K562 (cell line): ENCODE measurements at regions not wholly inside any gene's neighbourhood (a gene's known extent, or its start where the extent isn't known, plus 50 kb on each side); places are given as distances from the start of the nearest gene placed in this dataset.

ENCODE experiments used
- ATAC-seq: fragments of 200-7000 bp; cut with Tn5 transposase; 3 replicates; pipeline ENCODE4 v1.9.1; 2020; ENCODE audit warnings: moderate library complexity
- BruUV-seq: library from RNA; stranded (reverse); fragments of 400-500 nt; replicated peaks from 2 replicates; lab custom pipeline; 2021; lab: Mats Ljungman, UMichigan
- CTCF ChIA-PET: fragments of 300-600 bp; formaldehyde crosslinking; extraction: SDS; loops from one replicate; lab custom pipeline; 2021; ENCODE audit warnings: low intra/inter-chr PET ratio; lab: Yijun Ruan, JAX
- POLR2A ChIA-PET: fragments of 300-600, 350-650 bp; sonication (Branson Sonifier 250); formaldehyde crosslinking; extraction: SDS; loops from one replicate; lab custom pipeline; 2021; ENCODE audit warnings: antibody characterized with exemption, inconsistent platforms; lab: Yijun Ruan, JAX
- DNase-seq, 4 experiments: peaks; one replicate each; pipeline versions ENCODE4 v3.0.0 to v3.0.0-alpha.2; 2011 to 2018; ENCODE audit warnings: low spot score in 3 of 4, mixed read lengths in 3 of 4; ENCODE audit errors: extremely low read depth in 1 of 4
- FAIRE-seq: peaks from 2 replicates; lab custom pipeline; 2011; peaks lifted over from hg19 to GRCh38; lab: Jason Lieb, UNC
- H2AFZ ChIP-seq: 2 replicates; pipeline ENCODE4 v1.6.0; 2011; ENCODE audit warnings: low read depth, low read length, control low read depth, inconsistent platforms
- H3K27ac ChIP-seq: fragments of 200-600 bp; 3 replicates; pipeline ENCODE4 v1.8.0; 2011; ENCODE audit warnings: low read depth, mild to moderate bottlenecking, control low read depth, inconsistent platforms, low read length, moderate library complexity, mixed read lengths; ENCODE audit errors: extremely low read depth
- H3K27me3 ChIP-seq, 2 experiments: fragments of 300-600 bp in 1 of 2; 2 replicates in 1 of 2; 3 replicates in 1 of 2; pipeline versions ENCODE4 v1.6.0 to v1.8.0; 2011; ENCODE audit warnings: inconsistent platforms in 2 of 2, low read length in 2 of 2, mild to moderate bottlenecking in 1 of 2, mixed read lengths in 1 of 2, moderate library complexity in 1 of 2; ENCODE audit not compliant: control insufficient read depth in 2 of 2, insufficient read depth in 2 of 2
- H3K36me3 ChIP-seq: fragments of 300-600 bp; 3 replicates; pipeline ENCODE4 v1.8.0; 2011; ENCODE audit warnings: mild to moderate bottlenecking, low read length, inconsistent platforms; ENCODE audit not compliant: control insufficient read depth, insufficient read depth
- H3K4me1 ChIP-seq, 2 experiments: fragments of 200-600 bp in 1 of 2; replicated peaks in 1 of 2; 2 replicates in 1 of 2; 3 replicates in 1 of 2; pipeline versions ENCODE4 v1.5.1 to v1.8.0; 2011; ENCODE audit warnings: inconsistent platforms in 2 of 2, low read length in 2 of 2, mild to moderate bottlenecking in 1 of 2, mixed read lengths in 1 of 2, moderate library complexity in 1 of 2; ENCODE audit not compliant: control insufficient read depth in 2 of 2, insufficient read depth in 2 of 2
- H3K4me2 ChIP-seq: 2 replicates; pipeline ENCODE4 v1.6.1; 2011; ENCODE audit warnings: low read length, control low read depth, inconsistent platforms, mixed read lengths; ENCODE audit not compliant: insufficient read depth
- H3K4me3 ChIP-seq: fragments of 200-600 bp; sonication (generic), shearing (Covaris generic); 2 replicates; pipeline ENCODE4 v1.5.1; 2016; ENCODE audit warnings: control low read depth, inconsistent platforms
- H3K79me2 ChIP-seq: fragments of 200-600 bp; 3 replicates; pipeline ENCODE4 v1.8.0; 2011; ENCODE audit warnings: low read length, inconsistent platforms; ENCODE audit not compliant: control insufficient read depth, insufficient read depth
- H3K9ac ChIP-seq, 2 experiments: 2 replicates each; pipeline versions ENCODE4 v1.6.0 to v1.6.1; 2011; ENCODE audit warnings: low read depth in 2 of 2, low read length in 2 of 2, control low read depth in 1 of 2, inconsistent platforms in 1 of 2, mild to moderate bottlenecking in 1 of 2, mixed read lengths in 1 of 2; ENCODE audit not compliant: insufficient read depth in 1 of 2
- H3K9me1 ChIP-seq: one replicate; pipeline ENCODE4 v1.6.0; 2011; ENCODE audit warnings: inconsistent platforms, mild to moderate bottlenecking, low read length, moderate library complexity; ENCODE audit not compliant: control insufficient read depth, insufficient read depth
- H3K9me3 ChIP-seq: replicated peaks from 2 replicates; pipeline ENCODE4 v1.5.1; 2011; ENCODE audit warnings: low read depth, low read length, inconsistent platforms; ENCODE audit not compliant: control insufficient read depth, insufficient read depth
- H4K20me1 ChIP-seq: replicated peaks from 2 replicates; pipeline ENCODE4 v1.6.1; 2011; ENCODE audit warnings: low read length, inconsistent platforms, mixed read lengths; ENCODE audit not compliant: control insufficient read depth, insufficient read depth
- ATF7 ChIP-seq: fragments of 450-650 bp; IDR thresholded peaks from 2 replicates; pipeline ENCODE4 v1.7.1; 2014; ENCODE audit warnings: mild to moderate bottlenecking, moderate library complexity
- CEBPG ChIP-seq, 3 experiments: fragments of 200-800 bp in 1 of 3; sonication (Bioruptor generic) in 1 of 3; sonication (generic) in 1 of 3; formaldehyde crosslinking in 1 of 3; IDR thresholded peaks in 2 of 3; conservative IDR thresholded peaks in 1 of 3; 2 replicates each; pipeline versions ENCODE4 v1.6.1 to v1.8.0; 2016 to 2022; ENCODE audit warnings: missing compliant biosample characterization in 2 of 3, missing genetic modification characterization in 2 of 3, mild to moderate bottlenecking in 1 of 3, missing genetic modification reagents in 1 of 3
- CXXC5 ChIP-seq: fragments of 250-450 bp; sonication (Bioruptor Pico); IDR thresholded peaks from 2 replicates; pipeline ENCODE4 v1.8.0; 2022; ENCODE audit warnings: inconsistent platforms, mild to moderate bottlenecking, moderate library complexity
- GATA2 ChIP-seq: sonication (generic); formaldehyde crosslinking; IDR thresholded peaks from 2 replicates; pipeline ENCODE4 v1.4.0; 2020; ENCODE audit warnings: mild to moderate bottlenecking, missing genetic modification reagents
- GTF2A2 ChIP-seq: IDR thresholded peaks from 2 replicates; pipeline ENCODE4 v1.6.1; 2016; ENCODE audit warnings: mild to moderate bottlenecking, missing genetic modification characterization, missing compliant biosample characterization
- KHSRP ChIP-seq: fragments of 450-650 bp; IDR thresholded peaks from 2 replicates; pipeline ENCODE4 v1.6.1; 2017
- KLF1 ChIP-seq: fragments of 450-650 bp; IDR thresholded peaks from 2 replicates; pipeline ENCODE4 v1.6.1; 2016; ENCODE audit warnings: missing genetic modification characterization, missing compliant biosample characterization
- MNT ChIP-seq, 2 experiments: fragments of 450-650 bp; conservative IDR thresholded peaks; 2 replicates each; pipeline ENCODE4 v1.6.1; 2017; ENCODE audit warnings: mild to moderate bottlenecking in 2 of 2, moderate library complexity in 2 of 2
- MYC ChIP-seq, 2 experiments: fragments of 250-450 bp in 1 of 2; sonication (Bioruptor Pico) in 1 of 2; IDR thresholded peaks; 2 replicates each; pipeline versions ENCODE4 v1.5.1 to v1.6.1; 2012 to 2021; ENCODE audit warnings: low read depth in 2 of 2, borderline replicate concordance in 1 of 2, improper control_type of control experiment in 1 of 2, low read length in 1 of 2, mild to moderate bottlenecking in 1 of 2, moderate library complexity in 1 of 2
- PHTF2 ChIP-seq: fragments of 250-450 bp; sonication (Bioruptor Pico); IDR thresholded peaks from 2 replicates; pipeline ENCODE4 v1.5.0; 2021; ENCODE audit warnings: mild to moderate bottlenecking
- ZFP1 ChIP-seq: fragments of 450-650 bp; formaldehyde crosslinking; IDR thresholded peaks from 2 replicates; pipeline ENCODE4 v1.4.0; 2020; ENCODE audit warnings: mild to moderate bottlenecking, mixed read lengths
- ZNF436 ChIP-seq: fragments of 250-450, 450-650 bp; sonication (Bioruptor Pico); formaldehyde crosslinking; IDR thresholded peaks from 2 replicates; pipeline ENCODE4 v1.7.0; 2020; ENCODE audit warnings: mild to moderate bottlenecking
- ZNF511 ChIP-seq: sonication (generic); formaldehyde crosslinking; IDR thresholded peaks from 2 replicates; pipeline ENCODE4 v1.8.0; 2022; ENCODE audit warnings: mild to moderate bottlenecking, missing genetic modification reagents
- ZNF695 ChIP-seq: fragments of 450-650 bp; formaldehyde crosslinking; IDR thresholded peaks from 2 replicates; pipeline ENCODE4 v1.4.0; 2020; ENCODE audit warnings: mild to moderate bottlenecking, moderate library complexity
- ZSCAN29 ChIP-seq: fragments of 450-650 bp; IDR thresholded peaks from 2 replicates; pipeline ENCODE4 v1.6.1; 2017
- WGBS: fragments of 100-300 bp; shearing (Covaris generic); methylation state at CpG from one replicate; pipeline ENCODE4 v1.1.6; 2016; ENCODE audit warnings: low coverage, mixed read lengths; ENCODE audit not compliant: insufficient coverage; ENCODE audit errors: missing lambda C conversion rate; 5-methylcytosine and 5-hydroxymethylcytosine counted together
- in situ Hi-C: fragments of 300-500 bp; cut with MboI; formaldehyde crosslinking; loops from 4 replicates; pipeline ENCODE4 v1.15.0; 2018; ENCODE audit warnings: inconsistent platforms, mixed read lengths
- intact Hi-C: fragments of 100-400 bp; cut with micrococcal nuclease; formaldehyde crosslinking; loops from 2 replicates; pipeline ENCODE4 v1.14.2; 2022
- TF ChIP-seq, protein P1 (sequence below): sonication (generic); formaldehyde crosslinking; IDR thresholded peaks from 2 replicates; pipeline ENCODE4 v1.8.1; 2022; ENCODE audit warnings: missing genetic modification reagents
- TF ChIP-seq, protein P2 (sequence below), 2 experiments: fragments of 450-650 bp in 1 of 2; sonication (generic) in 1 of 2; formaldehyde crosslinking in 1 of 2; IDR thresholded peaks in 1 of 2; conservative IDR thresholded peaks in 1 of 2; 2 replicates each; pipeline versions ENCODE4 v1.6.1 to v1.8.1; 2016 to 2023; ENCODE audit warnings: mild to moderate bottlenecking in 2 of 2, moderate library complexity in 2 of 2, inconsistent platforms in 1 of 2, missing genetic modification reagents in 1 of 2
- TF ChIP-seq, protein P3 (sequence below): fragments of 250-450 bp; sonication (Bioruptor Pico); IDR thresholded peaks from 2 replicates; pipeline ENCODE4 v1.5.0; 2020; ENCODE audit warnings: mild to moderate bottlenecking

DNA sequence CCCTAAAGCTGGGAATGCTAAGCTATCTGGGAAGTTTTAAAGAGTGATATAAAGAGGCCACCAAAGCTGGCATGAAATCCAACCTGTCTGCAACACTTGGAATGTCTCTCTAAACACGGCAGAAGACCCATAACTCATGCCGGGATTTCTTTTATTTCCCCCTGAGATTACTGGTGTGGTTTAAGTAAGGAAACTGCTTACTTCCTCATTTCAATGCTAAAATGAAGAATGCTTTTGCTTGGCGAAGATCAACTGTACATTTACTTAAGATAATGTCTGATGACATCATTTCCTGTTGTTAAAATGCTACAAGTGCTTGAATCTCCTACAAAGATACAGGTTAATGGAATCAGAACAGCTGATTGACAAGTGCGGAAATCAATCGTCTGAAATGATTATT, 353.8 kb upstream of the SALL3 start:
- FAIRE-seq (no peak), DNase-seq (no peak), ATAC-seq (no peak)
- Histone ChIP-seq H4K20me1 (no peaks in the 10 kb centered on the region), H3K27me3 (peaks cover 0 to 22% of the 10 kb centered on the region in 2 experiments; a peak in 2 of 5 replicates), H3K9me3 (no peaks in the 10 kb centered on the region), H3K4me1 (no peaks in the 10 kb centered on the region), H3K79me2 (no peaks in the 10 kb centered on the region), H2AFZ (no peak overlapping the region), H3K9me1 (no peaks in the 10 kb centered on the region), H3K4me3 (no peak overlapping the region), H3K4me2 (no peak overlapping the region), H3K36me3 (no peaks in the 10 kb centered on the region), H3K9ac (no peak overlapping the region), H3K27ac (no peak overlapping the region)
- ChIA-PET CTCF (no interaction called here), POLR2A (no interaction called here)
- WGBS: 1% methylated on average over 5 of the region's 5 CpGs
- in situ Hi-C loops: no loop called here
- intact Hi-C loops: no loop called here
- no TSS peak for BruUV-seq
- TF ChIP-seq ZNF695 (CRISPR knock-in tag): no peak
- TF ChIP-seq, protein P1, sequence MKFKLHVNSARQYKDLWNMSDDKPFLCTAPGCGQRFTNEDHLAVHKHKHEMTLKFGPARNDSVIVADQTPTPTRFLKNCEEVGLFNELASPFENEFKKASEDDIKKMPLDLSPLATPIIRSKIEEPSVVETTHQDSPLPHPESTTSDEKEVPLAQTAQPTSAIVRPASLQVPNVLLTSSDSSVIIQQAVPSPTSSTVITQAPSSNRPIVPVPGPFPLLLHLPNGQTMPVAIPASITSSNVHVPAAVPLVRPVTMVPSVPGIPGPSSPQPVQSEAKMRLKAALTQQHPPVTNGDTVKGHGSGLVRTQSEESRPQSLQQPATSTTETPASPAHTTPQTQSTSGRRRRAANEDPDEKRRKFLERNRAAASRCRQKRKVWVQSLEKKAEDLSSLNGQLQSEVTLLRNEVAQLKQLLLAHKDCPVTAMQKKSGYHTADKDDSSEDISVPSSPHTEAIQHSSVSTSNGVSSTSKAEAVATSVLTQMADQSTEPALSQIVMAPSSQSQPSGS (CRISPR knock-in tag): no peak
- no peak for TF ChIP-seq ZNF511 (CRISPR knock-in tag)
- no peak for TF ChIP-seq MNT (conservative IDR thresholded peaks at IDR 0.05)
- TF ChIP-seq, protein P2, sequence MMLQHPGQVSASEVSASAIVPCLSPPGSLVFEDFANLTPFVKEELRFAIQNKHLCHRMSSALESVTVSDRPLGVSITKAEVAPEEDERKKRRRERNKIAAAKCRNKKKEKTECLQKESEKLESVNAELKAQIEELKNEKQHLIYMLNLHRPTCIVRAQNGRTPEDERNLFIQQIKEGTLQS (IDR thresholded peaks at IDR 0.05): peak; percentile 26
- TF ChIP-seq, protein P2 (CRISPR knock-in tag; conservative IDR thresholded peaks at IDR 0.05): no peak
- TF ChIP-seq ZFP1 (CRISPR knock-in tag): no peak
- TF ChIP-seq CEBPG (CRISPR knock-in tag; IDR thresholded peaks at IDR 0.05): no peak
- TF ChIP-seq CEBPG (tag; conservative IDR thresholded peaks at IDR 0.05 in 1 of 2, IDR thresholded peaks at IDR 0.05 in 1 of 2): no peak
- TF ChIP-seq ATF7: peak; percentile 35; the same call in 1 of the 2 replicates
- TF ChIP-seq KLF1: no peak
- no peak for TF ChIP-seq GATA2
- TF ChIP-seq MYC (IDR thresholded peaks at IDR 0.05; ENCODE audit: low read depth, low read length): no peak
- TF ChIP-seq MYC (CRISPR knock-in tag; IDR thresholded peaks at IDR 0.05; ENCODE audit: borderline replicate concordance, low read depth): no peak
- TF ChIP-seq GTF2A2: no peak
- TF ChIP-seq, protein P3, sequence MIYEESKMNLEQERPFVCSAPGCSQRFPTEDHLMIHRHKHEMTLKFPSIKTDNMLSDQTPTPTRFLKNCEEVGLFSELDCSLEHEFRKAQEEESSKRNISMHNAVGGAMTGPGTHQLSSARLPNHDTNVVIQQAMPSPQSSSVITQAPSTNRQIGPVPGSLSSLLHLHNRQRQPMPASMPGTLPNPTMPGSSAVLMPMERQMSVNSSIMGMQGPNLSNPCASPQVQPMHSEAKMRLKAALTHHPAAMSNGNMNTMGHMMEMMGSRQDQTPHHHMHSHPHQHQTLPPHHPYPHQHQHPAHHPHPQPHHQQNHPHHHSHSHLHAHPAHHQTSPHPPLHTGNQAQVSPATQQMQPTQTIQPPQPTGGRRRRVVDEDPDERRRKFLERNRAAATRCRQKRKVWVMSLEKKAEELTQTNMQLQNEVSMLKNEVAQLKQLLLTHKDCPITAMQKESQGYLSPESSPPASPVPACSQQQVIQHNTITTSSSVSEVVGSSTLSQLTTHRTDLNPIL (CRISPR knock-in tag): no peak
- no peak for TF ChIP-seq ZSCAN29
- TF ChIP-seq PHTF2 (CRISPR knock-in tag): no peak
- no peak for TF ChIP-seq CXXC5 (CRISPR knock-in tag)
- no peak for TF ChIP-seq KHSRP
- TF ChIP-seq ZNF436 (CRISPR knock-in tag): no peak
